ENCODE measurements at regions not wholly inside any gene's neighbourhood (a gene's known extent, or its start where the extent isn't known, plus 50 kb on each side); places are given as distances from the start of the nearest gene placed in this dataset.

DNA sequence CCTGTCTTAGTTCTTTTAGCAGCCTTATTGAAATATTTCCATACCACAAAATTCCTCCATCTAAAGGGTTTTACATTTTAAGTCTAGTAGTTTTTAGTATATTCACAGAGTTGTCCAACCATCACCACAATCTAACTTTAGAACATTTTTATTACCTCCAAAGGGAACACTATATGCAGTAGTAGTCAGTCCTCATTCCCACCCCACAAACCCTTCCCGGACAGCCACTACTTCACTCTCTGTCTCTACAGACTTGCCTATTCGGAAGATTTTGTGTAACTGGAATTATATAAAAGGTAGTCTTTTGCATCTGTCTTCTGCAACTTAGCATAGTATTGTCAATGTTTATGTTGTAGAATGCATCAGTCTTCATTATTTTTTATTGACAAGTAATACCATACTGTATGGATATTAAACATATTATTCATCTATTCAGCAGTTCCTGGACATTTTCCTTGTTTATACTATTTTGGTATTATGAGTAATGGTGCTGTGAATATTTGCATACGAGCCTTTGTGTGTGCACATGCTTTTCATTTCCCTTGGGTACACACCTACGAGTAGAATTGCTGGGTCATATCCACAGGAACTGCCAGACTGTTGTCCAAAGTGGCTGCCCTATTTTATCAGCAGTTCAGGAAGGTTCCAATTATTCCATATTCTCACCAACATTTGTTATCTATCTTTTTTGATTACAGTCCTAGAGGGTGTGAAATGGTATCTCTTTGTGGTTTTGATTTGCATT is 60.9 kb upstream of the LANCL2 start:
- ATAC-seq (ENCODE audit: insufficient read depth, low read depth) (no peak), DNase-seq (no peak)
- no peak overlapping the region for H3K27ac ChIP-seq (ENCODE audit: low read length)
- no peaks in the 10 kb centered on the region for H3K9me3 ChIP-seq (ENCODE audit: insufficient read depth, low read length, severe bottlenecking)
- no peaks in the 10 kb centered on the region for H3K4me1 ChIP-seq (ENCODE audit: insufficient read depth, low read length)
- H3K36me3 ChIP-seq (ENCODE audit: insufficient read depth, low read length), result no peaks in the 10 kb centered on the region
- no peak overlapping the region for H3K9ac ChIP-seq (ENCODE audit: low read depth, low read length)
- no peak overlapping the region for H2AFZ ChIP-seq (ENCODE audit: low read depth, low read length)
- H3K27me3 ChIP-seq (ENCODE audit: insufficient read depth, low read length, poor library complexity), result no peaks in the 10 kb centered on the region
- no peak overlapping the region for H3K4me3 ChIP-seq (ENCODE audit: low read depth in 1 of 2, low read length in 2 of 2)
- no peak overlapping the region for H3K4me2 ChIP-seq (ENCODE audit: insufficient read depth, low read length)
- no peak for TF ChIP-seq EZH2 (IDR thresholded peaks at IDR 0.05; ENCODE audit: borderline replicate concordance, low read depth, low read length, severe bottlenecking)
- TF ChIP-seq, protein P1, sequence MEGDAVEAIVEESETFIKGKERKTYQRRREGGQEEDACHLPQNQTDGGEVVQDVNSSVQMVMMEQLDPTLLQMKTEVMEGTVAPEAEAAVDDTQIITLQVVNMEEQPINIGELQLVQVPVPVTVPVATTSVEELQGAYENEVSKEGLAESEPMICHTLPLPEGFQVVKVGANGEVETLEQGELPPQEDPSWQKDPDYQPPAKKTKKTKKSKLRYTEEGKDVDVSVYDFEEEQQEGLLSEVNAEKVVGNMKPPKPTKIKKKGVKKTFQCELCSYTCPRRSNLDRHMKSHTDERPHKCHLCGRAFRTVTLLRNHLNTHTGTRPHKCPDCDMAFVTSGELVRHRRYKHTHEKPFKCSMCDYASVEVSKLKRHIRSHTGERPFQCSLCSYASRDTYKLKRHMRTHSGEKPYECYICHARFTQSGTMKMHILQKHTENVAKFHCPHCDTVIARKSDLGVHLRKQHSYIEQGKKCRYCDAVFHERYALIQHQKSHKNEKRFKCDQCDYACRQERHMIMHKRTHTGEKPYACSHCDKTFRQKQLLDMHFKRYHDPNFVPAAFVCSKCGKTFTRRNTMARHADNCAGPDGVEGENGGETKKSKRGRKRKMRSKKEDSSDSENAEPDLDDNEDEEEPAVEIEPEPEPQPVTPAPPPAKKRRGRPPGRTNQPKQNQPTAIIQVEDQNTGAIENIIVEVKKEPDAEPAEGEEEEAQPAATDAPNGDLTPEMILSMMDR (IDR thresholded peaks at IDR 0.05; ENCODE audit: borderline replicate concordance, extremely low read depth, low read length, poor library complexity, severe bottlenecking), result no peak
- no peaks in the 10 kb centered on the region for H3K79me2 ChIP-seq (ENCODE audit: insufficient read depth, low read length)
- no peaks in the 10 kb centered on the region for H4K20me1 ChIP-seq (ENCODE audit: insufficient read depth, low read length)

DNA sequence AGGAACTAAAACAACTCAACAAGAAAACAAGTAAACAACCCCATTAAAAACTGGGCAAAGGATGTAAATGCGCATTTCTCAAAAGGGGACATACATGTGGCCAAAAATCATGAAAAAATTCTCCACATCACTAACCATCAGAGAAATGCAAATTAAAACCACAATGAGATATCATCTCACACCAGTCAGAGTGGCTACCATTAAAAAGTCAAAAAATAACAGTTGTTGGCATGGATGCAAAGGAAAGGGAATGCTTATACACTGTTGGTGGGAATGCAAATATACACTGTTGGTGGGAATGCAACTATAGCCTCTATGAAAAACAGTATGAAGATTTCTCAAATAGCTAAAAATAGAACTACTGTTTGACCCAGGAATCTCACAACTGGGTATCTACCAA is 60.0 kb upstream of the LANCL2 start:
- no peak for TF ChIP-seq EZH2 (IDR thresholded peaks at IDR 0.05; ENCODE audit: borderline replicate concordance, low read depth, low read length, severe bottlenecking)
- TF ChIP-seq, protein P1 (IDR thresholded peaks at IDR 0.05; ENCODE audit: borderline replicate concordance, extremely low read depth, low read length, poor library complexity, severe bottlenecking), result no peak
- no peak for ATAC-seq (ENCODE audit: insufficient read depth, low read depth)
- no peak for DNase-seq
- Histone ChIP-seq H3K27ac (ENCODE audit: low read length) (no peak overlapping the region), H3K4me1 (ENCODE audit: insufficient read depth, low read length) (no peaks in the 10 kb centered on the region), H3K9me3 (ENCODE audit: insufficient read depth, low read length, severe bottlenecking) (no peaks in the 10 kb centered on the region), H4K20me1 (ENCODE audit: insufficient read depth, low read length) (no peaks in the 10 kb centered on the region), H3K36me3 (ENCODE audit: insufficient read depth, low read length) (no peaks in the 10 kb centered on the region), H3K4me2 (ENCODE audit: insufficient read depth, low read length) (no peak overlapping the region), H3K27me3 (ENCODE audit: insufficient read depth, low read length, poor library complexity) (no peaks in the 10 kb centered on the region), H2AFZ (ENCODE audit: low read depth, low read length) (no peak overlapping the region), H3K9ac (ENCODE audit: low read depth, low read length) (no peak overlapping the region), H3K79me2 (ENCODE audit: insufficient read depth, low read length) (no peaks in the 10 kb centered on the region), H3K4me3 (ENCODE audit: low read depth in 1 of 2, low read length in 2 of 2) (no peak overlapping the region)

DNA sequence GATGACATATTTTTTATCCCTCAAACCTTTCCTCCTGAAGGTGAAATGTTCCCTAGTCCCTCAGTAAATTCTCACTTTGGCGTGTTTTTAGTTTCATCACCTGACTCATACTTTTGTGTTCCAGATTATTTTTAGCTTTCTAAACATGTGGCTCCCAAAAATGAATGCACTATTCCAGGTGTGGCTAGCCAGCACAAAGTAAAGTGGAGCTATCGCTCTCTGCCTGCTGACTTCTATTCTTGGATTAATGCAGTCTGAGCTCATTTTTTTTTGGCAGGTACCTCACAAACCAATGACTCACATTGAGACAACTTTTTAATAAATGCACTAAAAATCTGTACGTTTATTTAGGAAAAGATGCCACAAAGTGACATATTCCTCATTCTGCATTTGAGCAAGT is 58.8 kb upstream of the LANCL2 start:
- H2AFZ ChIP-seq (ENCODE audit: low read depth, low read length), result no peak overlapping the region
- no peak overlapping the region for H3K27ac ChIP-seq (ENCODE audit: low read length)
- TF ChIP-seq, protein P1 (IDR thresholded peaks at IDR 0.05; ENCODE audit: borderline replicate concordance, extremely low read depth, low read length, poor library complexity, severe bottlenecking), result no peak
- TF ChIP-seq EZH2 (IDR thresholded peaks at IDR 0.05; ENCODE audit: borderline replicate concordance, low read depth, low read length, severe bottlenecking), result no peak
- no peak overlapping the region for H3K9ac ChIP-seq (ENCODE audit: low read depth, low read length)
- no peak for ATAC-seq (ENCODE audit: insufficient read depth, low read depth)
- H3K4me1 ChIP-seq (ENCODE audit: insufficient read depth, low read length), result no peaks in the 10 kb centered on the region
- H3K4me3 ChIP-seq (ENCODE audit: low read depth in 1 of 2, low read length in 2 of 2), result no peak overlapping the region
- H3K27me3 ChIP-seq (ENCODE audit: insufficient read depth, low read length, poor library complexity), result no peaks in the 10 kb centered on the region
- H3K9me3 ChIP-seq (ENCODE audit: insufficient read depth, low read length, severe bottlenecking), result peaks cover 4% of the 10 kb centered on the region
- no peaks in the 10 kb centered on the region for H4K20me1 ChIP-seq (ENCODE audit: insufficient read depth, low read length)
- H3K36me3 ChIP-seq (ENCODE audit: insufficient read depth, low read length), result no peaks in the 10 kb centered on the region
- DNase-seq, result no peak
- no peaks in the 10 kb centered on the region for H3K79me2 ChIP-seq (ENCODE audit: insufficient read depth, low read length)
- no peak overlapping the region for H3K4me2 ChIP-seq (ENCODE audit: insufficient read depth, low read length)
